ENCODE measurements at regions not wholly inside any gene's neighbourhood (a gene's known extent, or its start where the extent isn't known, plus 50 kb on each side); places are given as distances from the start of the nearest gene placed in this dataset.

DNA sequence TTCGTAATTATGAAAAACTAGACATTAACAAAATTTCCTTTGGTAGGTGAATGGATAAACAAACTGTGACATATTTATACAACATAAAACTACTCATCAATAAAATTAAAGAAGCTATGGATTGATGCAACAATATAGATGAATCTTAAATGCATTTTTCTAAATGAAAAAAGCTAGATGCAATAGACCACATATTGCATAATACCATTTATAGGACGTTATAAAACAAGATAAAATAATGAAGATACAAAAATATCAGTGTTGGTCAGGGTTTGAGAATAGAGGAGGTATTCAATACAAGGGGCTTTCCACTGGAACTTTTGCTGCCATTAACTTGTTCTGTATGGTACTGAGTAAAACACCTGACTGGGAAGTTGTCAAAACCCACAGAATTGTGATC, 314.4 kb downstream of the GRB14 start:
- DNase-seq: no peak
- intact Hi-C loops (cut with DNase I): no loop called here

DNA sequence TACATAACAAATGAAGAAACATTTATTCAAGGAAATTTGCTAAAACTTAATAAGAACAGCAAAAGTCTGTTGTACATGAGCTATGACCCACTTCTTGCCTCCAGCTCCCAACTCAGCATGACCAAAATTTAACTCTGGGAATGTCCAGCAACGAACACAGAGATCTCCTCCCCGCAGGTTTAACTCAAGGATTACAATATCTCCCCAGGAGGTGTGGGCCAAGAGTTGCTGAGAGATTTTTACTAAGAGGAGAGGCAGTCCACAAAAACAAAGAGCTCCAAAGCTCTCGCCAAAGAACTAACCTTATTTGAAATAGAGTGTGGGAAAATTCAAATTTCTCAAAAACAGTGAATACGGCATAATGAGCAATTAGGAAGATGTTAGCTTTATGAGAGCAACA, 318.5 kb downstream of the GRB14 start:
- no peak for DNase-seq
- intact Hi-C loops (cut with DNase I): no loop called here

DNA sequence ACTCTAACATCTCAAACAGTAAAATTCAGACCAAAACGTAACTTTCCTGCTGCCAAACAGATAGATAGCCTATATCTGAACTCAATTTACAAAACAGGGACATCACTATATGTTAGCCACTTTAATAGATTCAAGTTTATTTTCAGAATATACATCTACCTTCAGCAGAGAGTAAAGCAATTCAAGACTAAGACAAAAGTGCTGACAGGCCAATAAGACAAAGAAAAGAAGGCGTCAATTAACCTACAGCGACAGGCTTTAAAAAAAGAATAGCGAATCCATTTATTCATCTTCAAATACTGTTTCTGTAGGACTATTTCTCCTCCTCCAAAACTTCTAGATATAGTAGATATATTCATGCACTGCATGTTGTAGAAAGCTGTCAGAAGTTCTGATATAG, 333.0 kb downstream of the GRB14 start:
- DNase-seq: no peak
- intact Hi-C loops (cut with DNase I): no loop called here

DNA sequence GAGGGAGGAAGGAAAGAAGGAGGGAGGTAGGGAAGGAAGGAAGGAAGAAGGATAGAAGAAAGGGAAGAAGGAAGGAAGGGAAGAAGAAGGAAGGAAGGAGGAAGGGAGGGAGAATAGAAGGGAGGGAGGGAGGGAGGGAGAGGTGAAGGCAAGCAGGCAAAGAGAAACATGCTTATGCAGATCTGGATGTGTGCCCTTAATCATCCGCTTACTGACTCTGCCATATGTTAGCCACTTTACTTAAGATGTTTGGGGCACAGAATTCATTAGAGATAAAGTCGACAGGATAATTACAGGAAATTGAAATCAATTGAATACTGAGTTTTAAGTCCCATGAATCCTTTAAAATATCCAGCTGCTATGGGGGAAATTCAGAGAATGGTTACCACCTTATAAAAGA, 334.2 kb downstream of the GRB14 start:
- intact Hi-C loops (cut with DNase I): no loop called here
- DNase-seq: no peak

DNA sequence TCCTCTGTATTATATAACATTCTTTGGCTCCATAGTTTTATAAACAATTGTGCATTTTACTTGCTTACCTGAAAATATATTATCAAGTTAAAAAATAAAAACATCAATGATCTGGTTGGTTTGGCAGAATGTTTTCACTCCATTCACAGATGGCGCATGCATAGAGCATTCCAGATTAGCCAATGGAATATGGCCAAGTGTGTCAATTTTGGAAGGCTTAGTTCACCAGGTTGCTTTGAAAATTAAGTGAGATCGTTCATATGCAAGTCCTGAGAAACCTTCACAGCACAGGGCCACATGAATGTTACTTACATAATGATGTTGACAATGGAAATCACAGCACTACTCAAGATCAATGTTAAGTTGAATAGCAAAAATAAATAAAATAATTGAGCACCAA, 335.7 kb downstream of the GRB14 start:
- DNase-seq: no peak
- intact Hi-C loops (cut with DNase I): no loop called here

DNA sequence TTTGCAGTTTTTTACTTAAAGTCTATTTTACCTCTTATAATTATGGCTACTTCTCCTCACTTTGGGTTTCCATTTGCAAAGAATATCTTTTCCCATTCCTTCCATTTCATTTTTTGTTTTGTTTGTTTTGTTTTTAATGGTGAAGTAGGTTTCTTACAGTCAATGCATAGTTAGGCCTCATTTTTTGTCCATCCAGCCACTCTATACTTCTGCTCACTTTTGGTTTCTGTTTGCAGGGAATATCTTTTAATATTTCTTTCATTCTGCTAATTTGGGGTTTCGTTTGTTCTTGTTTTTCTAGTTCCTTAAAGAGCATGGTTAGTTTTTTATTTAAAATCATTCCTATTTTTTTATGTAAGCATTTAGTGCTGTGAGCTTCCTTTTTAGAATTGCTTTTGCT, 339.4 kb downstream of the GRB14 start:
- intact Hi-C loops (cut with DNase I): no loop called here
- no peak for DNase-seq

DNA sequence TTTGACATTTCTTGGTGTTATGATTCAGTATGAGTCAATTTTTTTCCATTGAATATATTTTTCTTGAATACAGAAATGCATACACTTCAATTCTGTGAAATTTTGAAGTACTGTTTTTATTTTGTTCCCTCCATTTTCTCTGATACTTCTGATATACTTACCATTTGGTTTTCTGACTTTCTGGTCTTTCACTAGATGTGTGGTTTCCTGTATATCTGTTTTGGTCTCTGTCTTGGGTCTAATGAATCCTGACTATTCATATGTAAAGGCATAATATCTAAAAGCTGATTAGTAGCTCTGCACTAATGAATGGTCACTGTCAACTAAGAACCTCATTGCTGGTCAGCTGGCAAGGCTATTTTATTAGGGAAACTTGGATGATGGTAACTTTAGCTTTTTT, 345.6 kb downstream of the GRB14 start:
- no peak for DNase-seq
- intact Hi-C loops (cut with DNase I): no loop called here

DNA sequence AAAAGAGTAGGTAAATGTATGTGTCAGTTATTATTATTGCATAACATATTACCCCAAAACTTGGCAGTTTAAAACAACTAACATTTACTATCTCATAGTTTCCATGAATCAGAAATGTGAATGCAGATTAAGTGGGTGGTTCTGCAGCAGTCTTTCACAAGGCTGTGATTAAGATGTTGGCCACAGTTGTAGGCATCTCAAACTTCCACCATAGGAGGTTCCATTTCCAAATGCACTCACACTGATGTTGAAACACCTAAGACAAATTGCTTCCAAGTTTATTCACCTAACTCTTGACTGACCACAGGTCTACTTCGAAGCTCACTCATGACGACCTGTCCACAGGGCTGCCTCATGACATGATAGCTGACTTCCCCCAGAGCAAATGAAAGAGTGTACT, 360.8 kb downstream of the GRB14 start:
- no peak for DNase-seq
- intact Hi-C loops (cut with DNase I): no loop called here

DNA sequence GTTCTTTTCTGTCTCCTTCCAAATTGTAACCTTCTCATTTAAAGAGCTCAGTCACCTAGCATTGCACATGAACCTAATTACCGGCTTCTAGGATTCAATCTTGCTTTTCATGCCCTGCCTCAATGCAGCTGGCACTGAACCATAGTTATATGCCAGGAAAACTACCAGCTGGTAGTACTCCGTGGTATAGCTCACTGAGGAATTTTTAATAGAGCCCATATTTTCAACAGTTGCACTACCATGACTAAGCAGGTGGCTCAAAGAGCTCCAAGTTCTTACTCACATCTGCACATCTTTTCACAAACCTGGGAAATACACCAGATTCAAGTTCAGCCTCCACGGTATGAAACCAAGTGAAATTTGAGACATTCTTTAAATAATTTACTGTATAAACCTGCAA, 363.5 kb downstream of the GRB14 start:
- DNase-seq: no peak
- intact Hi-C loops (cut with DNase I): no loop called here

DNA sequence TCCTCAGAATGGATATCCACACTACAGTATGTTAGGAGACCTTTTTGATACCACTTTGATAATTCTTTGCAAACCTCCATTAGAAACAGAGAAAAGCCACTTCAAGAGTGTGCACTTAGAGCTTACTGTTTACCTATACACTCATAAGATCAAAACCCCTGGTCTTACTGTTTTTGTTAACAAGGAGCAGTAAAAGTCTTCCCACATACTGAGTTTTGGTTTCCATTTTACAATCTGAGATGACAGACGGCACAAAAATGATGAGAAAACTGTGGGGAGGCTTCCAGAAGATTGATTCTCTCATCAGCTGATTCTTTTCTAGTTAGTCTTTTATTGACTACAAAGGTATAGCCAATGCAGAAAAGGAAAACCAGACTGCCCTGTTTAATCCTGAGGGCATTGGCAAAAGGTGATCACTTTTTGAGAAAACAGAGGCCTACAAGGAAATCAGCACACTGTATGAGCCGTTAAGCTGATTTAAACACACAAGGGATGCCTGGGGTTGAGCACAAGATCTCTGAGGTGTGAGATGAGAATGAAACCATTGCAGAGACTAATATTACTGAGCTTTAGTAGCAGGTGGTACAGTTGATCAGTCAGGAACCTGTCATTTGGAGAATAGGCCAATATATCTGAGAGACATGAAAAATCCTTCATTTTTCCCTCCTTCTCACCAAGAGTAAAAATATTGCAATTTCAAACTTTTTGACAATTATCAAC, 368.6 kb downstream of the GRB14 start:
- intact Hi-C loops (cut with DNase I): no loop called here
- DNase-seq: no peak

DNA sequence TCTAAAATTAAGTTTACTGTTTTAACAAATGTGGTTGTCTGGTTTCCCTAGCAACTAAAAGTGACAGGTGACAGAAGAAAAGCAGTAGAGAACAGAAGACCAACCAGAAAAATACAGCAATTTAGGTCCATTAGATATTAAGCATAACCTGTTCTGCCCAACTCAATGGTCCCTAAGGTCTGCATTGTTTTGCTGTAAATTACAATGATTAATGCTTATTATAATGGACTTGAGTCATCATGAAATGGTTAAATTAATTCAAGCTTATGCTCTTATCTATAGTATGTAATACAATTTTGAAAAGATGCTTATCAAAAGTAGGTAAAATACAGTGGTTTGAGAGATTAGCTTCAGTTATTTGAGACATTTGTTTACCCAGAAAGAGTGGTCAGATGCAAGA, 378.0 kb downstream of the GRB14 start:
- intact Hi-C loops (cut with DNase I): no loop called here

DNA sequence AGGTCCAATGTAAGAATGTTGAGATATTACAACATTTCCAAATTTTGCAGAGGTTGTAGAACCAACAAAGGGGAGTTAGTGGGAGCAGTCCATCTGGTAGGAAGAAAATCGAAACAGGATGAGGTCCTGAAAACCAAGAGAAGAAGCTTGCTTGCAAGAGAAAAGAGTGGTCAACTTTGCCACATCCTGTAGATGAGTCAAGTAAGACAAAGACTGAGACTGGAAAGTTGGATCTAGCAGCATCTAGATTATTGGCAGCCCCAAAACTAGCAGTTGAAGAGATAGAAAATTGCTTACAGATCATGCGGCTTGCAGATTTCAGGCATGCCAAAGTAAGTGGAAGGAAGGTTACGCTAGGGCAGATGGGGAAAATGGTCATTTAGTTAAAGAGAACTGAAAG, 378.9 kb downstream of the GRB14 start:
- intact Hi-C loops (cut with DNase I): no loop called here
- DNase-seq: no peak

More for the DNA sequence above, 378.0 kb downstream of the GRB14 start:
- no peak for DNase-seq

DNA sequence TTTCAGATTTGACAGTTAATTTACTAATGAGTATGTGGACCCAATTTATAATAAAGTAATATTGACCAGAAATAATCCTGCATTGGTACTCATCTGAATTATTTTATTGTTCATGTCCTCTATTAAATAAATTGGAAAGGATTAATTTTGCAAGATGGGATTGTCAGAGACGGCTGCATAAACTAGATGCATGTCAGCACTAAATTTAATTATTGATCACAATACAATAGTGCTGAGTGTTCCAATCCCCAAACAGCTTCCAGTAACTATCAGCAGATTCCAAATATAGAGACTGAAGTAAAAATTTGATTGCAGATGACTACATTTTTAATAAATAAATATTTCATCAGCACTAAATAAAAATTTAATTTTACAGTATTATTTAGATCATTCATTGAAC, 387.2 kb downstream of the GRB14 start:
- intact Hi-C loops (cut with DNase I): no loop called here
- DNase-seq: no peak

DNA sequence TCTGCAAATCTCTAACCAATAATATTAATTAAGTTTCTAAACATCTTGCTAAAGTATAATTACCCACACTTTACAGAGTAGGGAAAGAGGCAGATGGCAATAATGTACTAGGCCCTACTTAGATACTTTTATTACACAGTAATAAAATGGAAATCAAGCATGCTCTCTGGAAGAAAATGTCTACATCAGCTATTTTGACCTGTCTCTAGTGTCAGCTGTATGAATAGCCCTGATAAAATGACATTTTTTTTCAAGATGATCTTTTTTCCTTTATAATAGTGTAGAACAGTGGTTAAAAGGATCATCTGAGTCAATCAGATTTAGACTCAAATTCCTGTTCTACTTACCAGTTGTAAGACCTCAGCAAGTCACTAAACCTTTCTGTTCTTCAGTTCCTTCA, 397.3 kb downstream of the GRB14 start:
- DNase-seq: no peak
- intact Hi-C loops (cut with DNase I): no loop called here

DNA sequence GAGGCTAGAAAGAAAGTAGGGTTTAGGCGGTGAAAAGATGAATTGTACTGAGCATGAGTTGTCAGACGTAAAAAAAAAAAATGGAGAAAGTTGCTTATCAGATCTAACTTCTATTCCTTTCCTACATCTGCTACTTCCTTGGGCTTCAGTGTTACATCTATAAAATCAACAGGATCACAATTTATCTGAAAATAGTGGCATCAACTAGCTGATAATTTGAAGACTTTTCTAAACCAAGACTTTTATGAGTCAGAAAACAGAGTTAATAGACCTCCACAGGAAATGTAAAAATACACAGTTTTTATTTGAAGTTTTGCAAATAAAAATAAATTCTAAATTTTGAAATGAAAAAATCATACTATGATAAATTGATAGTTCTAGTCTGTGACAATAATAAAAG, 399.8 kb downstream of the GRB14 start:
- intact Hi-C loops (cut with DNase I): no loop called here
- DNase-seq: no peak

DNA sequence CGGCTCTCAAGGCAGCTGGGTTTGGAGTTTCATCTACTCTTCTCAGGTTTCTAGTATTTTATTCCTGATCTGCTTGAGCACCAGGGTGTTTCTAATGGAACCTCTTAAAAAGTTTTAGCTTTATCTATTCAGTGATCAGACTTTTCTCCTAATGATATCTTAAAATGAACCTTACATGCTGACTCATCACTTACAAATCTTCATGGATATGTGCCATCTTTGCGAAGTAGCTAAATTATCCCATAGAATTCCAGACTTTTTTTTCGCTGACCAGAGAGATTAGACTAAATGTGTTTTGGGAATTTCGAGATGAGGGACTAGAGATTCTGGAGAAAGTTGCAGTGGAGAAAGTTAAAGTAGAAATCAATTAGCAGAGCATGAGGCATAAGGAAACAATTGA, 401.0 kb downstream of the GRB14 start:
- no peak for DNase-seq
- intact Hi-C loops (cut with DNase I): no loop called here

DNA sequence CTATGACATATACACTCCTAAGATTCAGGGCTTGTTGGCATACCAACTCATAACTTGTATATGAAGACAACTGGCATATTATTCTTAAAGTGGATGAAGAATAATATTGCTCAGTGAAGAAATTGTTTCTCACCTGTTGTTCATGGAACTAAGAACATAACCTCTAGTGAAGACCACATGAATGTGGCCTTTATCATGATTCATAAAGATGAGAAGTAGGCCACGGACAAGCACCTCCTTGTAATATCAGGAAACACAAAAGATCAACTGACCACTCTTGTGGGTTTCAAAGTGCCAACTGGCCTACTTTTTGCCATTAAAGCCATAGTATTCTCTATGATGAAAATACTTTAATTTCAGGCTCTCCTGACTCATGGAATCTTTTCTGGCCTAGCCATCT, 407.4 kb downstream of the GRB14 start:
- intact Hi-C loops (cut with DNase I): no loop called here
- no peak for DNase-seq

DNA sequence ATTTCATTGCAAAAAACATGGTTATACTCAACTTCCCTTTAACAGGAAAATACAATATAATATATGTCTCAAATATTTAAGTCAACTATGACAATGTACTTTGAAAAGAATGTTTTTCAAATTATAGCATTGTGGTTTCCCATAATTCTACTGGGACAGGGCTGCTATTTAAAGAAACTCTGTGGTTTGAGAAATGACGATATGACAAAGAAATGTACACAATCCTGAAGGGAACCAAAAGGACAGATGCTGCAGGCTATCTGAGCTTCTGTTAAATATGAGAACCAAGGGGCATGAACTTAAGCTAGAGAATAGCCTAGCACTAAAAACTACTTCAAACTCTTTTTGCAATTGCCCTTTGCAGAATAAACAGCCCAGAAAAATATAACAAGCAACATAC, 415.9 kb downstream of the GRB14 start:
- intact Hi-C loops (cut with DNase I): no loop called here
- DNase-seq: no peak

DNA sequence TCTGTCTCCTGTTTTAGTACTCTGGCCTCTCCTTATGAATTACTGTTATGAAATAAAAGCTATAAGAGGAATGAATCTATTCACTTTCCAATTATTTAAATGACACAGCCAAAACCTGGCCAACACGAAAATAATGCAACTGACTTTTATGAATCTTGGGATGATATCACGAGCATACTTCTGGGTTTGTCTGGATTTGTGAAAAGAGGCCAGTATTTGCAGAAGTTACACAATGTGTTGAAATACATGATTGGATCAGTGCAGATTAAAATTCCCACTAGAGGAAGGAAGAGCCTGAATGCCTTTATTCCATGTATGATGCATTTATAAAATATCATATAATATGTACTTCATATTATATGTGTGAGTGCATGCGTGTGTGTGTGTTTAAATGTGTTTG, 418.2 kb downstream of the GRB14 start:
- intact Hi-C loops (cut with DNase I): no loop called here
- DNase-seq: no peak

DNA sequence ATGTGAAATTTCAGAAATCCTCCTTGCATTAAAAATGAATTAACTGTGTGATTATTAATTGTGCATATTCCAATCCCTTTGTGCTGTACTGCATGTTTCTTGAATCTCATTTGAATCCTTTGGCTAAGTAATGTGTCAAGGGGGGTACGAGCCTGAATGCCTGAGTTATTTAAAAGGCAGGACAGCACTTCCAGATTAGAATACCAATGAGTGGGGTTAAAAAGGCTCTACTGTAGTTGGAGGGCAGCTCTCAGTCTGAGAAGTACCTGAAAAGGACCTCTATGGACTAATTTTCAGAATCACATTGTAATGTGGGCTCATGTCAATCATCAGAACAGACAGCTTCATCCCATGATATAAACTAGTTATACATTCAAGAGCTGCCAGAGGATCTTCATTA, 423.0 kb downstream of the GRB14 start:
- intact Hi-C loops (cut with DNase I): no loop called here
- no peak for DNase-seq

DNA sequence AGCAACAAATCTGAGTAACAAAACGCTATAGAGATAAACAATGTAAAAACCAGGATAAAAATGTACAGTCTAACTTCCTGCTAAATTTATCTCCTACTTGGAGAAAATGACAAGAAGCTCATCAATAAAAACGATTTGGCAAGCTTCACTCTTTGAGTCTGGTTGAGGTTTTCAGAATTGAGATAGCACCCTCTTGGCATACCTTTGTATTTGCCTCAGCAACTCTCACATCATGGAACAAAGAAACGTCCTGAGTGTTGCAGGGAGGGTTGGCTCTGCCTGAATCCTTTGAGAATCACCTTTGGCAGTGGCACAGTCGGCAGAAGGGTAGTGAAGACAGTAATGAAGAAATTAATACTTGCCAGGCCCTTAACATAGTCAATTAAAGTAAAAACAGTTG, 430.6 kb downstream of the GRB14 start:
- intact Hi-C loops (cut with DNase I): no loop called here
- no peak for DNase-seq

DNA sequence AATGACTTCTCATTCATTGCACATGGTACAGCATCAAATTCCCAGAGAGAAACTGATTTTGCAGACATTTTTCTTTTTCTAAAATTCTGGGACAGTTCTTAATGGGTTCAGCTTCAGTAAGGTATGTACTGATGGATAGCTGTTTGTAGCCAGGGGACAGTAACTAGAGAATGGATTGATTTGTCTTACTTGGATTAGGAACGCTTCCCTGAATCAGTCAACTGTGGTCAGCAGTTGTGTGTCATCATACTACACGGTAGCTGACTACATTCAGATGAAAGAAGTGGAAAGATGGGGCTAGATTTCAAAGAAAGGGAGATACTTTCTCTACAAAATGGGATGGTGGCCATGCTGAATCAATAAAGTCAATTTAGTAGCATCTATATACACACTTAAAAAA, 431.4 kb downstream of the GRB14 start:
- intact Hi-C loops (cut with DNase I): no loop called here
- DNase-seq: no peak

DNA sequence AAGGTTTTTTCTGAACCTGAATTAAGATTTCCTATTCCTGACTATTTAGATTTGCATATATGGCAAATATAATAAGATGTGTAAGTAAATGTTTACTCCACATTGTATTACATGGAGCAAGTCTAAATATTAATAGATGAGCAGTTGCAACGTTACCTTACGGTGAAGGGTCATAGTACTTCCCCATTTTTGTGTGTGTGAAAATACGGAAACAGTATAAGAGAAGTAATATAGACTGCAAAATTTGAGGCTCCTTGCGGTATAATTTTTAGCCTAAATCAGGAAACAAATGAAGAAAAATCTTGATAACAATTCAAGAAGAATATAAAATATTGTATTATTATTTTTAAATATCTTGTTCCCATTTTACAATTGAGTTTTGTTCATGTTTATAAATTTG, 434.2 kb downstream of the GRB14 start:
- intact Hi-C loops (cut with DNase I): no loop called here

More for the DNA sequence above, 434.2 kb downstream of the GRB14 start:
- DNase-seq: no peak

Measured in posterior cingulate gyrus (tissue), 11 donors.